Ascending aorta (tissue), 2 donors: ENCODE measurements at regions not wholly inside any gene's neighbourhood (a gene's known extent, or its start where the extent isn't known, plus 50 kb on each side); places are given as distances from the start of the nearest gene placed in this dataset.

Source experiments
- DNase-seq, 2 donors: peaks; one replicate each; pipeline ENCODE4 v3.0.0-alpha.2; 2019; ENCODE audit warnings: low spot score in 2 of 2
- H3K27ac ChIP-seq, 2 donors: fragments of 200-600 bp; sonication (generic); one replicate each; pipeline ENCODE4 v1.5.1; 2016 to 2017; ENCODE audit warnings: mild to moderate bottlenecking in 1 of 2
- H3K27me3 ChIP-seq: fragments of 200-600 bp; sonication (generic); one replicate; pipeline ENCODE4 v1.5.1; 2017
- H3K36me3 ChIP-seq, 2 donors: fragments of 200-600 bp; sonication (generic); one replicate each; pipeline ENCODE4 v1.5.1; 2016
- H3K4me1 ChIP-seq, 2 donors: fragments of 200-600 bp; sonication (generic); one replicate each; pipeline ENCODE4 v1.5.1; 2016 to 2017; ENCODE audit warnings: mild to moderate bottlenecking in 1 of 2
- H3K4me3 ChIP-seq, 2 donors: fragments of 200-600 bp; sonication (generic); one replicate each; pipeline ENCODE4 v1.5.1; 2016 to 2017; ENCODE audit warnings: mild to moderate bottlenecking in 1 of 2
- H3K9me3 ChIP-seq, 2 donors: fragments of 200-600 bp; sonication (generic); one replicate each; pipeline ENCODE4 v1.5.1; 2016
- intact Hi-C: fragments of 100-400 bp; cut with DNase I; formaldehyde crosslinking; loops from one replicate; pipeline ENCODE4 v1.15.1; 2023
- TF ChIP-seq, protein P1 (sequence below), 3 experiments: fragments of 200-600 bp in 2 of 3; fragments of 450-650 bp in 1 of 3; sonication (generic) in 2 of 3; IDR thresholded peaks; one replicate each; pipeline ENCODE4 v1.5.1; 2016 to 2019; ENCODE audit warnings: antibody characterized with exemption in 3 of 3, mild to moderate bottlenecking in 1 of 3, moderate library complexity in 1 of 3

DNA sequence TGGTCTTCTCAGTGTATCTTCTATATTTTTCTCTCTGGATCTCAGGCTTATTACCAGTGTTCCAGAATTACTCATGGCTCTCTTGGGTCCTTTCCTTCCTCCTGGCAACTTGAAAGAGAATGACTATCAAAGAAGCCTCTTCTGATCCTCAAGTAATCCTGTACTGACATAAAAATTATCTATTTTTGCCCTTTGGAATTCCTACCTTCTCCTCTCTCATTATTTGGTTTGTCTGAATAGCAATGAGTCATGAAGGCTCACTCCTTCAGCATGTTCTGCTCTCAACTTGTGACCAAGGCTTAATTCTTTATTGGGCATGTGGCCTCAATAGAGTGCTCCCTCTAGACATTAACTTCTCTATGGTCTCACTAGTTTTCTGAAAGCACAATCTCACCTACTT lies 553.6 kb upstream of the ATP2B1 start:
- Histone ChIP-seq H3K27me3 (no peaks in the 10 kb centered on the region), H3K4me3 (no peak overlapping the region), H3K4me1 (no peaks in the 10 kb centered on the region), H3K27ac (no peak overlapping the region), H3K9me3 (no peaks in the 10 kb centered on the region), H3K36me3 (no peaks in the 10 kb centered on the region)
- no peak for DNase-seq
- intact Hi-C loops = no loop called here
- TF ChIP-seq, protein P1, sequence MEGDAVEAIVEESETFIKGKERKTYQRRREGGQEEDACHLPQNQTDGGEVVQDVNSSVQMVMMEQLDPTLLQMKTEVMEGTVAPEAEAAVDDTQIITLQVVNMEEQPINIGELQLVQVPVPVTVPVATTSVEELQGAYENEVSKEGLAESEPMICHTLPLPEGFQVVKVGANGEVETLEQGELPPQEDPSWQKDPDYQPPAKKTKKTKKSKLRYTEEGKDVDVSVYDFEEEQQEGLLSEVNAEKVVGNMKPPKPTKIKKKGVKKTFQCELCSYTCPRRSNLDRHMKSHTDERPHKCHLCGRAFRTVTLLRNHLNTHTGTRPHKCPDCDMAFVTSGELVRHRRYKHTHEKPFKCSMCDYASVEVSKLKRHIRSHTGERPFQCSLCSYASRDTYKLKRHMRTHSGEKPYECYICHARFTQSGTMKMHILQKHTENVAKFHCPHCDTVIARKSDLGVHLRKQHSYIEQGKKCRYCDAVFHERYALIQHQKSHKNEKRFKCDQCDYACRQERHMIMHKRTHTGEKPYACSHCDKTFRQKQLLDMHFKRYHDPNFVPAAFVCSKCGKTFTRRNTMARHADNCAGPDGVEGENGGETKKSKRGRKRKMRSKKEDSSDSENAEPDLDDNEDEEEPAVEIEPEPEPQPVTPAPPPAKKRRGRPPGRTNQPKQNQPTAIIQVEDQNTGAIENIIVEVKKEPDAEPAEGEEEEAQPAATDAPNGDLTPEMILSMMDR (IDR thresholded peaks at IDR 0.05) = no peak

- H3K4me3 ChIP-seq = no peak overlapping the region
- DNase-seq = no peak
- no peaks in the 10 kb centered on the region for H3K9me3 ChIP-seq
- TF ChIP-seq, protein P1 (IDR thresholded peaks at IDR 0.05) = no peak
- H3K27me3 ChIP-seq = no peaks in the 10 kb centered on the region
- no peaks in the 10 kb centered on the region for H3K4me1 ChIP-seq
- H3K36me3 ChIP-seq = no peaks in the 10 kb centered on the region
- no peak overlapping the region for H3K27ac ChIP-seq
- intact Hi-C loops = no loop called here
These were observed 552.6 kb upstream of the ATP2B1 start for GRCh38 chr12:90261283-90261682.

- intact Hi-C loops = no loop called here
- no peak for DNase-seq
- TF ChIP-seq, protein P1 (IDR thresholded peaks at IDR 0.05) = no peak
- no peak overlapping the region for H3K4me3 ChIP-seq
- H3K4me1 ChIP-seq = no peaks in the 10 kb centered on the region
- H3K9me3 ChIP-seq = no peaks in the 10 kb centered on the region
- H3K27ac ChIP-seq = no peak overlapping the region
- H3K36me3 ChIP-seq = no peaks in the 10 kb centered on the region
- no peaks in the 10 kb centered on the region for H3K27me3 ChIP-seq
These were observed 551.5 kb upstream of the ATP2B1 start for GRCh38 chr12:90260136-90260535.

DNA sequence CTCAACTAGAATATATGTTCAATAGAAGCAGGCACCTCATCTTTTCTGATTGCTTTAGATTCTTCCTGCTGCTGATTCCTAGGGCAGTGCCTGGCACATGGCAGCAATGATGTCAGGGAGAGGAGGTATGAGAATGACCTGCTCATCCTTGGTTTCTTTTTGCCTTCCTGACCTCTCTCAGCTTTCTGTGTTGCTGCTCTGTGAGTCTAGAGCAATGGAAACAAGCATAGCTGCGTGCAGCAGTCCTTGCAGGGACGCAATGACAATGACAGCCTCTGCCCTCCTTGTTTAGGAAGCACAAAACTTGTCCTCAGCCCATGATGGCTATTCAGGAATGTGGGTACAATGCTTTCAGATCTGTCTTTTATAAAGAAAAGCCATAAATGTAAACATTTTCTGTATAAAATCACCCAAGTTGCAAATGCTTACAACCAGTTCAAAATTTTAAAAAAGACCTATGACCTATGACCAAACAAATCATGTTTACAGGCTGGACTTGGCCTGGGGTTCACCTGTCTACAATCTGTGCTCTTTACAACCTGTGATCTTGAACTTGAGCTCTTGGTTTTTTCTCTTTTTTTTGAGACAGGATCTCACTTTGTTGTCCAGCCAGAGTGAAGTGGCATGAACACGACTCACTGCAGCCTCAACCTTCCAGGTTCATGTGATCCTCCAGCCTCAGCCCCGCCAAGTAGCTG lies 549.4 kb upstream of the ATP2B1 start:
- TF ChIP-seq, protein P1 (IDR thresholded peaks at IDR 0.05) = no peak
- Histone ChIP-seq H3K36me3 (no peaks in the 10 kb centered on the region), H3K9me3 (no peaks in the 10 kb centered on the region), H3K27me3 (no peaks in the 10 kb centered on the region), H3K4me3 (no peak overlapping the region), H3K27ac (no peak overlapping the region), H3K4me1 (no peaks in the 10 kb centered on the region)
- intact Hi-C loops = no loop called here
- no peak for DNase-seq

- Histone ChIP-seq H3K4me3 (no peak overlapping the region), H3K27me3 (no peaks in the 10 kb centered on the region), H3K9me3 (no peaks in the 10 kb centered on the region), H3K36me3 (no peaks in the 10 kb centered on the region), H3K4me1 (peaks cover 3 to 10% of the 10 kb centered on the region in 2 donors), H3K27ac (no peak overlapping the region)
- DNase-seq = no peak
- intact Hi-C loops = no loop called here
- TF ChIP-seq, protein P1 (IDR thresholded peaks at IDR 0.05) = no peak
These were observed 546.2 kb upstream of the ATP2B1 start for GRCh38 chr12:90254796-90255195.
